ENCODE measurements at regions not wholly inside any gene's neighbourhood (a gene's known extent, or its start where the extent isn't known, plus 50 kb on each side); places are given as distances from the start of the nearest gene placed in this dataset.

DNA sequence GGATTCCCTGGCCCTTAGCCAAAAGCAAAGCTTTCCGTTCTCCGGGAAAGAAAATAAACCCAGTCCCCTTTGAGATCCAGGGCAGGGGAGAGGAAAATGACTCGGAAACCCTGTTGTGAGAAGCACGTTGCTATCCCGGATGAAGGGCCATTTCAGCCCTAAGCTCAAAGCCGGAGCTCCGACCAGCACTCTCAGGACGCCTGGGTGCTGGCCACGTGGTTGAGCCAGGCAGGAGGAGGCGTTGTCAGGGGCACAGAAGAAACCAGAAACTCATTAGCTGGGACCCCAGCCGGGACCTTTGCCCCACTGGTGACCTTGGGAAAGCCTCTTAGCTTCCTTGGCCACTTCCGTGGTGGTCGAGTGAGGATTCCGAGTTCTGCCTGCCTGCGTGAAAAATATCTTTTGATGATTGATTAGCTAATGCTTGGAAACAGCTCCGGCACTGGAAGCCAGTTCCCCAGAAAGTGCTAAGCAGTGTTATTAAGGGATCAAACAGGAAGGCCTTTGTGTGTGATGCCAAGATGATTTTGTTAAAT lies 57.6 kb upstream of the FZD10 start:
- FAIRE-seq, result no peak

DNA sequence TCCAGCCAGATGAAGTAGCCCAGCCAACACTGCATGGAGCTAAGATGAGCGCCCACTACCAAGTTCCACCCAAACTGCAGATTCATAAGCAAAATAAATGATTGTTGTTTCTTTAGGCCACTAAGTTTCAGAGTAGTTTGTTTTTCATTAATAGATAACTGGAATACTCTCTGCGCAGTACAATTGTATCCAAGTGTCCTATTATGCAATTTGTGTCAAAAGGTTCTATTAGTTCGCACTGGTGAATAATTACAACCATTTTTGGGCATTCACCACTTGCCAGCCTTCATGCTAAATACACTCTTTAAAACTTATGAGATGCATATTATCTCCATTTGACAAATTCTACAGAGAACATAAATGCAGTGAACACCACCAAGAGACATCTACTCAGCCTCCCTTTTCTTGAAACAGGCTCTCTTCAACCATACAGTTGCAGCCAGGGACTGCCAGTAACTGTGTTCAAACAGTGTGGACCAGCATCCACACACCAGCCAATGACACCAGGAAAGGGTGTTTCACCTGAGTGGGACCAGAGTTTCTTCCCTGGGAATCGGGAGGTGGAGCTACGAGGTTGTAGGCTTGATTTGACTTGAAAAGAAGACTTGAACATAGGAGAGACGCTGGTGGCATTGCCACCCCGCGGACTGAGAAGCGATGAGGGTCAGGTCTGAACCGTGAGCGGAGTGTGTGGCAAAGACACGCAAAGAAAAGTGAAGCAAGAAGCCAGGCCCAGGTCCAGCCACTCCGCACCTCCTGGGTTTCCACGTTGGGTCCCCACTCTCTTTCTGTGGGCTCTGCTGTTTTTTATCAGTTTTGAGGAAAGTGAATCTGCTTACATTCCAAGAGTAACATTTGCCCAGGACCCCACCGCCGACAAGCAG lies 53.0 kb upstream of the FZD10 start:
- FAIRE-seq, result no peak

DNA sequence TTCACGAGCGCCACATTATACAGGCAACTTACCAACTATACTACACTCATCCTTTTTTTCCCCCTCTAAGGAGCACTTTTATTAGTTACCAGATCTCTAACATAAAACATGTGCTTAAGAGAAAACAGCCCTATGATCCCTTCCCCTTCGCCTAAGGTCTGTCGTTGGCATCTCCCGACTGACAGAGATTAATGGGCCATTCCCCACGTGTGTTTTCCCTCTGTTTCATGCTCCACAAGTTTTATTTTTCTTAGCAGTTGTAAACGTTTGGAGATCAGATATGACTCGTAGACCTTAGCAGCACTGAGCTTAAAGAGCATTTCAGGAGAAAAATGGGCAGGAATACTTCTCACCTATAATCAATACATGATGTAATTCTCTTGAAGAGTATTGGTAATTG lies 51.4 kb upstream of the FZD10 start:
- FAIRE-seq, result no peak

DNA sequence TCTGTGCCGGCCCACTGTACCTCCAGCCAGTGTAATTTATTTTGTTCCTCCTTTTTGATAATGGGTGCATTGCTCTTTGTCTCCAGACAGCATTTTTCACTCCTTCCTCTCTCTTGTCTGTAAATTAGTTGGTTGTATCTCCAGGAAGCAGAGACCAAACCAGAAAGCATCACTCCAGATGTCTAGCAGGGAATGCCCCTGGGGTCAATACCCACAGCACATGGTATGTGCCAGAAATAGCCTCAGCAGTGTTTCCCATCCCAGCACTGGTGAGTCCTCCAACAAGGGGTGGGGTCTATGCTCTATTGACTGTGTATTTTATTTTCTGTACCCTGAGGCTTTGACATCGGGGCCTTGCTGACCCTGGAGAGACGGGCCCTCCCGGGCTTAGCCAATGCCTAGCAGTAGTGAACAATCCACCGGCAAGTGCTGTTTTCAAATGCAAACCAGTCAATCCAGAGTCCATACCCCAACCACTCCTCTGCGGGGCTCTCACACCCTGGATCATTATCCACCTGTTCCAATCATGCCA lies 50.2 kb upstream of the FZD10 start:
- no peak for FAIRE-seq

Data from endometrium (tissue), 2 donors.